ENCODE measurements at regions not wholly inside any gene's neighbourhood (a gene's known extent, or its start where the extent isn't known, plus 50 kb on each side); places are given as distances from the start of the nearest gene placed in this dataset.
A peak's percentile ranks its signal among the peaks of the same experiment; 100 is the strongest.

DNA sequence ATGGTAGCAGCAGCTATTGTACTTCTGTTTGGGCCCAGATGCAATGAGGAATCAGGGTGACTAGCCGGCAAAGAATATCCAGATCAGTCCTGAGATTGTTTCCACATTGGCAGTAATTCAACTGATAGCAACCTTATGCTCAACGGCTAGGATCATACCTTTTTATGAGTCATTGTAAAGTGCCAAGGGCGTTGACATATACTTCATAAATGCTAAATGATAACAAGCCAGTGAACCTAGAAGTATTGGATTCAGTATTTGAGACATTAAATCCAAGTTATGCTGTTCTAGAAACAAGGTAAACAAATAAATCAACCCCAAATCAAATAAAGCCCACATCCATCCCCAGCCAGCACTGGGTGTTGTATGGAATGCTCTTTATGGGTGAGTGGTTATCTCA, 207.1 kb upstream of the ZFHX3 start:
- no peak for DNase-seq (ENCODE audit: low read depth)

DNA sequence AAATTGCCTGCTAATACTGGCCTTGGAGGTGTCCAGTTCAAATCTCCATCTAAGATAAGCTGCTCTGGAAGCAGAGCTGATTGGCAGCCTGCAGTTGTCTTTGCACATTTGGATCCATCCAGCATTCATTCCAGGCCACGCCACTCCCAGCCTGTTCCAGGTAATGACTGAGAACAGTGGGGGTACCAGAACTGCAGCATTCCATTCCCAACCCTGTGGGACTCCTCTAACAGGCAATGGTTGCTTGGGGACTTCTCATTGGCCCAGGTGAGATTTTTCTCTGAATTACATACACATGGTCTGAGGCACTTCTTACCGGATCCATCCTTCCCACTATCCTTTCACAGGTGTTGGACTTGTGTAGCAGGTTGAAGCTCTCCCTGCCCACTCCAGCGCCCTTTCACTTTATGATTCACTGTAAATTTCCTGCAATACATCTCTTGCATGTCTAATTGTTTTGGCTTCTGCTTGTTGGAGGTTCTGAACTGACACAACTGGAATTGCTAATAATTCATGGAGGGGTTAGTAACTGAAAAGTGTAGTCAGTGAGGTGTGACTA, 206.1 kb upstream of the ZFHX3 start:
- DNase-seq (ENCODE audit: low read depth), result no peak

DNA sequence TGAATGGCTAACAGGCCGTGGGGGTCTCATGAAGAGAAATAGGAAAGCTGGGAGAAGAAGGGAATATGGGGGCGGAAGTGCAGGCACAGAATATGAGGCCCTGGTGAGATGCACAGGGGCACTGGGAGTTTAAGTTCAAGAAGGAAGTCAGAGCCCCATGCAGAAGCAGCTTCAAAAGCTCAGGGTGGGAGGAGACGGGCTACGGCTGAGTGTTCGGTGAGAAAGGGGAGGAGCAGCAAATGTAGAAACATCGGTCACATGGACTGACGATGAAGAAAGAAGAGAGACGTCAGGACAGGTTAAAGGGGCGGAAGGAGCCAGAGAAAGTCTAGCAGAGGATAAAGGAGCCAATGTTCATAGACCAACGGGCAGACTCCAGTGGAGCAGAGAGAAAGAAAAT, 204.5 kb upstream of the ZFHX3 start:
- no peak for DNase-seq (ENCODE audit: low read depth)

- no peak for DNase-seq (ENCODE audit: low read depth)
Observed at GRCh38 chr16:73251608-73252007, 203.7 kb upstream of the ZFHX3 start.

DNA sequence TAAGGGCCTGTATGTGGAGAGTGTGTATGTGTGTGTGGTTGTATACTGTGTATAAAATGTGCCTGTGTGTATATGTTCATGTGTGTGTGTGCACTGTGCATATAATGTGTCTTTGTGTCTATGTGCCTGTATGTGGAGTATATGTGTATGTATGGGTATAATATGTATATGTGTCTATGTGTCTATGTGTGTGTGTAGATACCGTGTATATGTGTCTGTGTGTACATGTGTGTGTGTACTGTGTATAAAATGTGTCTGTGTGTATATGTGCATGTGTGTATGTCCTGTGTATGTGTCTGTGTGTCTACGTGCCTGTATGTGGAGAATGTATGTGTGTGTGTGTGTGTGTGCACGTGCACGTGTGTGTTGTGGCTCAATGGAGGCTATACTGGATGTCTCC, 200.4 kb upstream of the ZFHX3 start:
- no peak for DNase-seq (ENCODE audit: low read depth)

- DNase-seq (ENCODE audit: low read depth), result no peak
Observed at GRCh38 chr16:73240920-73241319, 193.0 kb upstream of the ZFHX3 start.

- DNase-seq (ENCODE audit: low read depth), result no peak
Observed at GRCh38 chr16:73237601-73238000, 189.7 kb upstream of the ZFHX3 start.

DNA sequence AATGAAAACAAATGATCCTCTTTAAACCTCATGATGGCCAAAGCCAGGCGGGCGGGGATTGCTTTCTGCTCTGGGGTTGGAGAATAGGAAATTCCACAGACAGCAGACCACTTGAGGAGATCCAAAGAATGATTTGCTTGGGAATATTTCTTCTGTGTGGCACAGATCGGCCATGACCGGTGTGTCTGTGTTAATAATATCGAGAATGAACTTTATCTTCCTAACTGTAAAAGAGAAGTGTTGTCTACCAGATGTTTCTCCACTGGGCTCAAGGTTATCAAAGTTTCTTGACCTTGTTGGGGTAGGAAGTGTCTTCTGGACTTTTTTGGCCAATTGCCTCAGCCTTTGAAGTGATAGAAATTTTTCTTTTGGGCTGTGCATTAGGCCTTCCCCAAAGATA, 186.6 kb upstream of the ZFHX3 start:
- DNase-seq (ENCODE audit: low read depth), result no peak

- DNase-seq (ENCODE audit: low read depth), result no peak
Observed at GRCh38 chr16:73233846-73234424, 186.0 kb upstream of the ZFHX3 start.

DNA sequence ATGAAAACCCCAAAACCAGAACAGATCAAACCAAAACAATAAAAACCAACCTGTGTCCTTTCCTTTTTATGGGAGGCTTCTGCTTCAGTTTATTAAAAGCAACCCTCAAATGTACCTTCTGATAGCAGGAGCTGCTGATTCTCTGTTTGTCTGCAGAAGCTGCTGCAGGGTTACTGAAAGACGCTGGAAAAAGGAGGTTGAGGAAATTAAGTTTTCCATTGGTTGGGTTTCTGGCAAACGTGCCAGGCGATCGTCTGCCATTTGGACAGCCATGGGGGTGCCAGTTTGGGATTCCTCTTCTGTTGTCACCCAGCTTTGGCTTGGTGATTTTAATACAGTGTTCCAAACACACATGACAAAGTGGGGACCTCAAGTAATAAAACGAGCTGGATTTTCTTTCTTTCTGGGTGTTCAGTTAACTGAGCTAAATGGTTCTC, 185.4 kb upstream of the ZFHX3 start:
- no peak for DNase-seq (ENCODE audit: low read depth)

DNA sequence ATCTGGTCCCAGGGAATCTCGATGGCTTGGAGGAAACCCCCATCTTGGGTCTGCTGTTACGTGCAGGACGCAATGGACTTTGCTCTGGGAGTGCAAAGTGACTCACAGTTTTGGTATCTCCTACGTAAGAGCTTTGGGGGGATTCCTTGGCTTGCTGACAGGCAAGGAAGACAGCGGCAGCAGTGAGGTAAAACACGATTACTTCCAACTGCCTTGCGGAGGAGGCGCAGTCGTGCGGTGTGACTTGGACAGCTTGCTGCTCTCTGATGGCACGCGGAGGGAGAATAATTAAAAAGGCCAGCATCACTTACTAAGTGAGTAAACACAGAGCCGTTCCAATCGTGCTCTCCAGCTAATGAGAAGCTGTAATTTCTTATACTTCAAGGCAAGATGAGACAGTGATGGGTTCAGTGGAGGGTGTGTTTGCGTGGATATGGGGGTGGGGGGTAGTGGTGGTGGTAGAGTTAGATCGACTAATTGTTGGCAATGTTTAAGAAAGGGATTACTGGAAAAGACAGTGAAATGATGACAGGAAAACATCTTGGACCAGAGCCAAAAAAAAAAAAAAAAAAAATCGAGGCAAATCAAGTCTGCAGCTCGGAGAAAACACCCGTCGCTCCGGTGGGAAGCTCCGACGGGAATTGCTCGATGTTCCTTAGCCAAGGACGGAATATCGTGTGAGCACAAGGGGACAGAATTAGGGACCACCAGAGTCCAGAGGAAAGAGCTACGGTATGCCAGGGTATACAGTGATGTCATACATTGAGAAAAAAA, 184.8 kb upstream of the ZFHX3 start:
- DNase-seq (ENCODE audit: low read depth), result peak; percentile 90

DNA sequence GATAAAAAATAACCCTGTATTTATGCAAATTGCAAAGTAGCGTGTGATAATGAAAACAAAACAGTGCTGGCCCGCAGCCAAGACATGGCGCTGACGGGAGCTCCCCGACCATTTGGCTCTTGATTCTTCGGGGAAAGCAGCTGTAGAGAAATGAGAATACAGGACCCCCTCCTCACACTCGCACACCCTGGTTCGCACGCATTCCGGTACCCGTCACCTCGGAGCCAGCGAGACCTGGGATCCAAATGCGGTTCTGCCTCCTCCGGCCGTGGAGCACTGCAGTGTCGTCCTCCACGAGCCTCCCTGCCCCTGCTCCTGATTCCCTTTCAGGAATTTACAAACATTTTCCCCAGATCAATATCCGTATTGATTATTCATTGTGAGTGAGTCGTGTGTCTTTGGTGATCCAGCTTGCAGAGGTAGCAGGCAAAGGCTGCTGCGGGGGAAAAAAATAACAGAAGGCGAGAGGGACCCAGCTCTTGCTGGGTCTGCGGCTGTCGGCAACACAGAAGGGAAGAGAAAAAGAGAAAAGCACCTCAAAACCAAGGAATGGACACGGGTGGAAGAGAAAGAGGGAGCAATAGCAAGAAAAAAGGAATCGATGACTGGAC, 184.1 kb upstream of the ZFHX3 start:
- DNase-seq (ENCODE audit: low read depth), result no peak

GRCh38 chr16:73231379-73231778, 183.5 kb upstream of the ZFHX3 start:
- DNase-seq (ENCODE audit: low read depth), result no peak

DNA sequence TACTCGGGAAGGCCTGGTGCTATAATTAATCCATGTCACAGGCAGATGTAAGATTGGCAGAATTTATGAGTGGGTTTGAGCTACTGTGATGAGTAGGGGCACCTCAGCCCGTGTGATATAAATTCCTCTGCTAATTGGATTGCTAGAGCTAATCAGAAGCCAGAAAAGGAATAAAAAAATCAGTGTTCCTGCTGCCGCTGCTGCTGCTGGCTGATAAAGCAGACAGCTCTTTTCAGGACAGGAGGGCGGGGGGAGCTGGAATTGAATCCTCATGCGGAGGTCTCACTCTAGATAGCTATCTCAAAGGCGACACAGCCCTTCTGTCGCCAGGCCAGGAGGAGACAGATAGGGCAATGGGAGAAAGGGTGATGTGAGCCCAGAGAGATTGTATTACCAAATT, 182.7 kb upstream of the ZFHX3 start:
- no peak for DNase-seq (ENCODE audit: low read depth)

- DNase-seq (ENCODE audit: low read depth), result peak; percentile 49
Observed at GRCh38 chr16:73228649-73229048, 180.7 kb upstream of the ZFHX3 start.

GRCh38 chr16:73226675-73227074, 178.7 kb upstream of the ZFHX3 start:
- DNase-seq (ENCODE audit: low read depth), result no peak

DNA sequence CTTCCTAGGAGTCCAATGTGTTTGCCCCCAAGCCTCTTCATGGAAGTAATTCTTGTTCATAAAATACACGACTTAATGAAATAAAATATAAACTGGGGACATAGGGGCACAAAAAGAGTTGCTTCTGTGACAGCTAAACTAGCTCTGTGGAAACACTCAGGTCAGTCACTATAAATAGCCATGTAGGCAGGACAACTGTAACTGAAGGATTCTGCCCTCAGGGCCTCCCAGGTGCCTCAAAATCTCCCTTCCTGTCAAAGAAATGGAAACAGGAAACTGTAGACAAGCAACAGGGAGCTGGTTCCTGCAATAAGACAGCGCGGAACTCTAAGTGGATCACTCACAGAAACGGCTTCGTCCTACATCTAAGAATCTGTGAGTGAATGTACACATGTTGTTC, 178.1 kb upstream of the ZFHX3 start:
- DNase-seq (ENCODE audit: low read depth), result no peak

DNA sequence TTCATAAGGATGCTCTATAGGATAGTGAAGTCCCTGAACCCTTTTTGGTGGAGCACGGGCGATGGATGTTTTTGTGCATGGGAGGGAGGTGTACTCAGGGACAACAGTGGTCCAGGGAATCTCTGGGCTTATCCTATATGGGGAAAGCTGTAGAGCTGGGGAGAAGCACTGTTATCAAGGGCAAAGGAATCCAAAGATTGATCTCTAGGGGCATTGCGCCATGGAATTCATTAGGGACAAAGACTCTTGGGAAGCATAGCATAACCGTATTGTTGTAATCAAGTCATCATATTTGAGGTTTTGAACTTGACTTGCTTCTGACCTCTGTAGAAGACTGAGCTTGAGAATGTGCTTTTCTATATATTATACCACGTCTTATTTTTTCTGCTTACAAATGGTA, 172.9 kb upstream of the ZFHX3 start:
- DNase-seq (ENCODE audit: low read depth), result no peak

DNA sequence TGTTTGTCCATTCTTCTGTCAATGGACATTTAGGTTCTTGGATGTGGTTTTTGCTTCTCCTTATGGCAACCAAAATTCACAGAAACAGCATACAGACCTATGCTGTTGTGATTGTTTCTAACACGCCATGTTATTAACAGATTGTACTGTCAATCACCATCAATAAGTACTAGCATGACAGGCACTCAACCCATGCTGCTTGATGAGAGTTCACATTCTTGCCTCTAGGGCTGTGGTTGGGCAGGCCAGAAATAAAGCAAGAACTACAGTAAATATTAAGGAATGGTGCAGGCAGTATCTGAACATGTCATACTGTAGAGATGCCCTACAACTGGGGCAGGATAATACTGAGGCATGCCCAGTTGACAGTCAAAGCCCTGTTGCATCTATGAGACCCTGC, 171.2 kb upstream of the ZFHX3 start:
- no peak for DNase-seq (ENCODE audit: low read depth)

DNA sequence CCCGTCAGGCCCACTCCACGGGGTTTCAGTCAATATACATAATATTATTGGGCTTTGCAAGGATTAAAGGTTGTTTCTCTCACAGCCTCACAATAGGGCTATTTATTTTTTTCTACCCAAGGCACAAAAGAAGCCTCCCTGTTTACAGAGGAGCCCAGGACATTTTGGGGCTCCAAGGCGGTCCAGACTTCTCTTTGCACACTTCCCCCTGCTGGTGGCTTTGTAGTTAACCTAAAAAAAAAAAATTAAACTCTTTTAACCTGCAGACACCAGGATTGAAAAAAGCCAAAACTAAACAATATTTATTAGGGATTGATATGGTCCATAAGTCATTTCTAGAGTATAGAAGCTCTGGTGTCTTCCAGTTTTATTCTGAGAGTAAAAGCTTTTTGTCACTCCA, 169.7 kb upstream of the ZFHX3 start:
- DNase-seq (ENCODE audit: low read depth), result no peak

- no peak for DNase-seq (ENCODE audit: low read depth)
Observed at GRCh38 chr16:73216932-73217331, 169.0 kb upstream of the ZFHX3 start.

- no peak for DNase-seq (ENCODE audit: low read depth)
Observed at GRCh38 chr16:73215678-73216377, 167.9 kb upstream of the ZFHX3 start.

All from HS-5 (cell line).